ENCODE measurements at regions not wholly inside any gene's neighbourhood (a gene's known extent, or its start where the extent isn't known, plus 50 kb on each side); places are given as distances from the start of the nearest gene placed in this dataset.

- TF ChIP-seq CTCF (IDR thresholded peaks at IDR 0.05; ENCODE audit: insufficient read depth, low read depth, low read length) (no peak), EZH2 (IDR thresholded peaks at IDR 0.05; ENCODE audit: insufficient read depth, low read length) (no peak)
Observed at GRCh38 chr9:2324742-2325141, 296.8 kb upstream of the VLDLR start.

All from astrocyte (in vitro differentiated cells and primary cell).